Neural progenitor cell (in vitro differentiated cells): ENCODE measurements at regions not wholly inside any gene's neighbourhood (a gene's known extent, or its start where the extent isn't known, plus 50 kb on each side); places are given as distances from the start of the nearest gene placed in this dataset.

Experiments
- DNase-seq: peaks from one replicate; pipeline ENCODE4 v3.0.0-alpha.2; 2016; ENCODE audit warnings: low spot score
- H2AFZ ChIP-seq: fragments of 200-600 bp; sonication (generic); replicated peaks from 2 replicates; pipeline ENCODE4 v1.6.1; 2016; ENCODE audit warnings: antibody characterized with exemption
- H3F3A ChIP-seq: fragments of 200-600 bp; sonication (generic); 2 replicates; pipeline ENCODE4 v1.6.1; 2016; ENCODE audit warnings: antibody characterized with exemption, low read depth
- H3K27ac ChIP-seq: fragments of 200-600 bp; sonication (generic); 2 replicates; pipeline ENCODE4 v1.5.1; 2016; ENCODE audit warnings: mild to moderate bottlenecking
- H3K27me3 ChIP-seq: fragments of 200-600 bp; sonication (generic); 2 replicates; pipeline ENCODE4 v1.6.1; 2016; ENCODE audit warnings: mild to moderate bottlenecking, moderate library complexity
- H3K36me3 ChIP-seq: fragments of 200-600 bp; sonication (generic); 2 replicates; pipeline ENCODE4 v1.5.1; 2016
- H3K4me1 ChIP-seq: fragments of 200-600 bp; sonication (generic); 2 replicates; pipeline ENCODE4 v1.6.1; 2016; ENCODE audit warnings: mixed run types
- H3K4me2 ChIP-seq: fragments of 200-600 bp; sonication (generic); 2 replicates; pipeline ENCODE4 v1.6.1; 2016
- H3K4me3 ChIP-seq: fragments of 200-600 bp; sonication (generic); 2 replicates; pipeline ENCODE4 v1.5.1; 2016
- H3K79me2 ChIP-seq: fragments of 200-600 bp; sonication (generic); 2 replicates; pipeline ENCODE4 v1.6.1; 2016; ENCODE audit warnings: low read depth
- H3K9ac ChIP-seq: fragments of 200-600 bp; sonication (generic); 2 replicates; pipeline ENCODE4 v1.6.1; 2016
- H3K9me3 ChIP-seq: fragments of 200-600 bp; sonication (generic); 2 replicates; pipeline ENCODE4 v1.5.1; 2016; ENCODE audit warnings: low read depth
- H4K20me1 ChIP-seq: fragments of 200-600 bp; sonication (generic); 2 replicates; pipeline ENCODE4 v1.6.1; 2016; ENCODE audit warnings: low read depth
- H3K27ac Mint-ChIP-seq: 3 replicates; pipeline ENCODE4 v1.8.0; 2021; ENCODE audit warnings: mixed read lengths
- H3K27me3 Mint-ChIP-seq: 2 replicates; pipeline ENCODE4 v1.8.0; 2022; ENCODE audit warnings: low read depth, mild to moderate bottlenecking, inconsistent platforms, moderate library complexity, mixed read lengths; ENCODE audit not compliant: insufficient read depth
- H3K36me3 Mint-ChIP-seq: 3 replicates; pipeline ENCODE4 v1.8.0; 2021; ENCODE audit warnings: mixed read lengths
- H3K4me1 Mint-ChIP-seq: 3 replicates; pipeline ENCODE4 v1.8.0; 2021; ENCODE audit warnings: mixed read lengths
- H3K4me3 Mint-ChIP-seq: 3 replicates; pipeline ENCODE4 v1.8.0; 2021; ENCODE audit warnings: mild to moderate bottlenecking, moderate library complexity, mixed read lengths
- H3K9me3 Mint-ChIP-seq: 3 replicates; pipeline ENCODE4 v1.8.0; 2020; ENCODE audit warnings: mixed read lengths
- CTCF ChIP-seq: fragments of 200-600 bp; sonication (generic); IDR thresholded peaks from 2 replicates; pipeline ENCODE4 v1.5.1; 2017; ENCODE audit warnings: antibody characterized with exemption, mild to moderate bottlenecking
- EZH2 ChIP-seq: fragments of 200-600 bp; sonication (generic); IDR thresholded peaks from 2 replicates; pipeline ENCODE4 v1.6.1; 2017; ENCODE audit warnings: antibody characterized with exemption, mild to moderate bottlenecking, moderate library complexity
- EZH2phosphoT487 ChIP-seq: fragments of 200-600 bp; sonication (generic); IDR thresholded peaks from 2 replicates; pipeline ENCODE4 v1.6.1; 2017; ENCODE audit warnings: antibody characterized with exemption

GRCh38 chr2:204317640-204318039, 227.6 kb upstream of the PARD3B start:
- Mint-ChIP-seq H3K27me3 (peaks cover 6% of the 10 kb centered on the region), H3K9me3 (peaks cover 2% of the 10 kb centered on the region), H3K36me3 (no peaks in the 10 kb centered on the region), H3K4me3 (no peak overlapping the region), H3K27ac (no peak overlapping the region), H3K4me1 (peaks cover 32% of the 10 kb centered on the region)
- Histone ChIP-seq H3K36me3 (no peaks in the 10 kb centered on the region), H3K4me3 (no peak overlapping the region), H3F3A (peaks cover 12% of the 10 kb centered on the region), H3K4me1 (peaks cover 24% of the 10 kb centered on the region), H3K27me3 (peaks cover 14% of the 10 kb centered on the region), H3K4me2 (no peak overlapping the region), H3K9me3 (no peaks in the 10 kb centered on the region), H3K27ac (no peak overlapping the region), H4K20me1 (no peaks in the 10 kb centered on the region), H3K79me2 (no peaks in the 10 kb centered on the region), H2AFZ (no peak overlapping the region), H3K9ac (no peak overlapping the region)
- no peak for DNase-seq
- no peak for TF ChIP-seq EZH2
- TF ChIP-seq CTCF: no peak
- no peak for TF ChIP-seq EZH2phosphoT487

- H3K27ac ChIP-seq: no peak overlapping the region
- H3K9me3 ChIP-seq: no peaks in the 10 kb centered on the region
- no peaks in the 10 kb centered on the region for H3K27me3 ChIP-seq
- no peaks in the 10 kb centered on the region for H3K9me3 Mint-ChIP-seq
- no peak for DNase-seq
- H2AFZ ChIP-seq: no peak overlapping the region
- no peak overlapping the region for H3K9ac ChIP-seq
- no peaks in the 10 kb centered on the region for H3F3A ChIP-seq
- peaks cover 3% of the 10 kb centered on the region for H3K27me3 Mint-ChIP-seq
- no peak overlapping the region for H3K27ac Mint-ChIP-seq
- no peak overlapping the region for H3K4me3 Mint-ChIP-seq
- H3K36me3 ChIP-seq: no peaks in the 10 kb centered on the region
- H3K4me3 ChIP-seq: no peak overlapping the region
- TF ChIP-seq EZH2phosphoT487 (no peak), EZH2 (no peak), CTCF (no peak)
- H3K79me2 ChIP-seq: no peaks in the 10 kb centered on the region
- H3K36me3 Mint-ChIP-seq: no peaks in the 10 kb centered on the region
- H3K4me2 ChIP-seq: no peak overlapping the region
- no peaks in the 10 kb centered on the region for H4K20me1 ChIP-seq
- peaks cover 20% of the 10 kb centered on the region for H3K4me1 Mint-ChIP-seq
- H3K4me1 ChIP-seq: peaks cover 11% of the 10 kb centered on the region
Observed at GRCh38 chr2:204321027-204321800, 224.1 kb upstream of the PARD3B start.

GRCh38 chr2:204321910-204322751, 223.1 kb upstream of the PARD3B start:
- H3K9me3 ChIP-seq: no peaks in the 10 kb centered on the region
- H3K79me2 ChIP-seq: no peaks in the 10 kb centered on the region
- Mint-ChIP-seq H3K27ac (peak overlapping the region; percentile 35), H3K9me3 (peaks cover 5% of the 10 kb centered on the region), H3K36me3 (no peaks in the 10 kb centered on the region), H3K4me1 (peaks cover 16% of the 10 kb centered on the region), H3K27me3 (peaks cover 8% of the 10 kb centered on the region), H3K4me3 (no peak overlapping the region)
- H3K27me3 ChIP-seq: no peaks in the 10 kb centered on the region
- no peak overlapping the region for H3K4me3 ChIP-seq
- H3F3A ChIP-seq: no peaks in the 10 kb centered on the region
- no peak for TF ChIP-seq EZH2phosphoT487
- TF ChIP-seq CTCF: no peak
- TF ChIP-seq EZH2: no peak
- no peak overlapping the region for H3K9ac ChIP-seq
- no peak overlapping the region for H3K27ac ChIP-seq
- no peaks in the 10 kb centered on the region for H3K36me3 ChIP-seq
- no peaks in the 10 kb centered on the region for H4K20me1 ChIP-seq
- no peak overlapping the region for H2AFZ ChIP-seq
- peaks cover 2% of the 10 kb centered on the region for H3K4me1 ChIP-seq
- no peak overlapping the region for H3K4me2 ChIP-seq
- no peak for DNase-seq
